OCI-LY7 (cell line): ENCODE measurements at regions not wholly inside any gene's neighbourhood (a gene's known extent, or its start where the extent isn't known, plus 50 kb on each side); places are given as distances from the start of the nearest gene placed in this dataset.

Source experiments
- CTCF ChIP-seq: fragments of 200-600 bp; sonication (generic); conservative IDR thresholded peaks from 2 replicates; pipeline ENCODE4 v1.5.1; 2014; ENCODE audit warnings: mild to moderate bottlenecking, antibody characterized with exemption, low read length, moderate library complexity, mixed read lengths
- EZH2phosphoT487 ChIP-seq: fragments of 200-600 bp; sonication (generic); IDR thresholded peaks from 2 replicates; pipeline ENCODE4 v1.6.1; 2018; ENCODE audit warnings: low read depth, borderline replicate concordance, mild to moderate bottlenecking, mixed run types, antibody characterized with exemption, low read length, moderate library complexity, mixed read lengths

- no peak for TF ChIP-seq CTCF
- no peak for TF ChIP-seq EZH2phosphoT487
These were observed 131.9 kb downstream of the TRMT11 start for GRCh38 chr6:126118058-126118755.
